HepG2 (cell line): ENCODE measurements at regions not wholly inside any gene's neighbourhood (a gene's known extent, or its start where the extent isn't known, plus 50 kb on each side); places are given as distances from the start of the nearest gene placed in this dataset.
"Not testable (repeated sequence)": the region's sequence is repeated elsewhere in the genome, so short reads cannot be mapped to it uniquely, and the experiment has no call there.

Experiments used
- ATAC-seq: fragments of 200-7000 bp; cut with Tn5 transposase; 3 replicates; pipeline ENCODE4 v1.9.1; 2020; ENCODE audit warnings: mild to moderate bottlenecking, moderate library complexity
- BruUV-seq: library from RNA; stranded (reverse); fragments of 400-500 nt; replicated peaks from 2 replicates; lab custom pipeline; 2021; lab: Mats Ljungman, UMichigan
- CTCF ChIA-PET: fragments of 300-600 bp; formaldehyde crosslinking; extraction: SDS; loops from one replicate; lab custom pipeline; 2021; ENCODE audit warnings: low total read pairs, inconsistent platforms, low intra/inter-chr PET ratio; lab: Yijun Ruan, JAX
- POLR2A ChIA-PET: fragments of 350-600 bp; sonication (Branson Sonifier 250); formaldehyde crosslinking; loops from one replicate; lab custom pipeline; 2020; ENCODE audit warnings: antibody characterized with exemption, inconsistent platforms; lab: Yijun Ruan, JAX
- DNase-seq: peaks from one replicate; pipeline ENCODE4 v3.0.0-alpha.2; 2015; ENCODE audit warnings: low spot score
- FAIRE-seq: peaks from 3 replicates; lab custom pipeline; 2011; peaks lifted over from hg19 to GRCh38; lab: Jason Lieb, UNC
- H2AFZ ChIP-seq: one replicate; pipeline ENCODE4 v1.6.1; 2011; ENCODE audit warnings: low read length, inconsistent platforms
- H3K27ac ChIP-seq: fragments of 300-600 bp; 3 replicates; pipeline ENCODE4 v1.8.0; 2011; ENCODE audit warnings: mixed run types, mild to moderate bottlenecking, mixed read lengths, low read length, inconsistent platforms; ENCODE audit not compliant: insufficient read depth; ENCODE audit errors: extremely low read length
- H3K27me3 ChIP-seq, 2 experiments: fragments of 200-600 bp in 1 of 2; 2 replicates in 1 of 2; 3 replicates in 1 of 2; pipeline versions ENCODE4 v1.6.0 to v1.8.0; 2011; ENCODE audit warnings: low read length in 2 of 2, mild to moderate bottlenecking in 2 of 2, moderate library complexity in 2 of 2, inconsistent platforms in 1 of 2; ENCODE audit not compliant: insufficient read depth in 2 of 2, control insufficient read depth in 1 of 2
- H3K36me3 ChIP-seq, 2 experiments: fragments of 200-600 bp in 1 of 2; replicated peaks in 1 of 2; 2 replicates in 1 of 2; 3 replicates in 1 of 2; pipeline versions ENCODE4 v1.5.1 to v1.8.0; 2011; ENCODE audit warnings: low read length in 2 of 2, inconsistent platforms in 1 of 2; ENCODE audit not compliant: insufficient read depth in 2 of 2, control insufficient read depth in 1 of 2
- H3K4me1 ChIP-seq: 2 replicates; pipeline ENCODE4 v1.5.1; 2012; ENCODE audit warnings: low read length, inconsistent platforms; ENCODE audit not compliant: insufficient read depth
- H3K4me2 ChIP-seq: 2 replicates; pipeline ENCODE4 v1.6.0; 2011; ENCODE audit warnings: low read depth, low read length, inconsistent platforms
- H3K4me3 ChIP-seq, 3 experiments: fragments of 200-600 bp in 1 of 3; sonication (generic), shearing (Covaris generic) in 1 of 3; replicated peaks in 1 of 3; 2 replicates each; pipeline ENCODE4 v1.5.1; 2011 to 2016; ENCODE audit warnings: low read length in 3 of 3, inconsistent platforms in 2 of 3, low read depth in 2 of 3, mild to moderate bottlenecking in 2 of 3, control low read depth in 1 of 3, mixed read lengths in 1 of 3; ENCODE audit not compliant: insufficient read depth in 1 of 3
- H3K79me2 ChIP-seq: one replicate; pipeline ENCODE4 v1.6.1; 2011; ENCODE audit warnings: low read length, inconsistent platforms; ENCODE audit not compliant: insufficient read depth
- H3K9ac ChIP-seq: 2 replicates; pipeline ENCODE4 v1.6.0; 2011; ENCODE audit warnings: mild to moderate bottlenecking, low read depth, low read length, inconsistent platforms; ENCODE audit not compliant: insufficient read depth
- H3K9me3 ChIP-seq: 2 replicates; pipeline ENCODE4 v1.5.1; 2012; ENCODE audit warnings: mild to moderate bottlenecking, low read length
- H4K20me1 ChIP-seq: 2 replicates; pipeline ENCODE4 v1.6.0; 2011; ENCODE audit warnings: inconsistent platforms, mild to moderate bottlenecking, low read length, moderate library complexity; ENCODE audit not compliant: insufficient read depth
- ARNTL ChIP-seq: sonication (generic); formaldehyde crosslinking; IDR thresholded peaks from 2 replicates; pipeline ENCODE4 v1.4.0; 2020; ENCODE audit warnings: mild to moderate bottlenecking, missing genetic modification reagents
- ELF4 ChIP-seq: sonication (generic); formaldehyde crosslinking; IDR thresholded peaks from 2 replicates; pipeline ENCODE4 v1.5.0; 2020; ENCODE audit warnings: missing genetic modification reagents, mild to moderate bottlenecking, moderate library complexity, borderline replicate concordance
- HNRNPK ChIP-seq: fragments of 200-400 bp; formaldehyde crosslinking; IDR thresholded peaks from 2 replicates; pipeline ENCODE4 v1.6.1; 2018; ENCODE audit warnings: low read length, low read depth, moderate library complexity, mild to moderate bottlenecking; ENCODE audit not compliant: poor library complexity, severe bottlenecking
- MZF1 ChIP-seq: sonication (generic); formaldehyde crosslinking; IDR thresholded peaks from 2 replicates; pipeline ENCODE4 v1.8.1; 2023; ENCODE audit warnings: mild to moderate bottlenecking, missing genetic modification reagents, borderline replicate concordance
- NBN ChIP-seq: fragments of 450-650 bp; conservative IDR thresholded peaks from 2 replicates; pipeline ENCODE4 v1.6.1; 2017
- NCOR1 ChIP-seq: fragments of 200-600 bp; sonication (generic); IDR thresholded peaks from 2 replicates; pipeline ENCODE4 v1.7.0; 2017; ENCODE audit warnings: antibody characterized with exemption, low read length, borderline replicate concordance
- POGK ChIP-seq: sonication (generic); formaldehyde crosslinking; conservative IDR thresholded peaks from 2 replicates; pipeline ENCODE4 v1.8.0; 2022; ENCODE audit warnings: mild to moderate bottlenecking, moderate library complexity, missing genetic modification reagents
- RNF2 ChIP-seq: fragments of 450-650 bp; conservative IDR thresholded peaks from 2 replicates; pipeline ENCODE4 v1.6.1; 2016; ENCODE audit warnings: low read depth
- TBL1XR1 ChIP-seq: fragments of 150-350 bp; IDR thresholded peaks from 2 replicates; pipeline ENCODE4 v1.6.1; 2014; ENCODE audit warnings: borderline replicate concordance, low read length; ENCODE audit not compliant: partially characterized antibody
- TCF7 ChIP-seq: sonication (generic); IDR thresholded peaks from 2 replicates; pipeline ENCODE4 v1.6.1; 2016; ENCODE audit warnings: antibody characterized with exemption, low read depth
- ZNF703 ChIP-seq: sonication (generic); formaldehyde crosslinking; IDR thresholded peaks from 2 replicates; pipeline ENCODE4 v1.5.1; 2020; ENCODE audit warnings: missing genetic modification reagents, mild to moderate bottlenecking, moderate library complexity, borderline replicate concordance
- ZNF710 ChIP-seq: sonication (generic); formaldehyde crosslinking; IDR thresholded peaks from 2 replicates; pipeline ENCODE4 v1.5.0; 2020; ENCODE audit warnings: mild to moderate bottlenecking, missing genetic modification reagents, borderline replicate concordance
- WGBS: methylation state at CpG from one replicate; pipeline ENCODE4 v1.1.6; 2017; ENCODE audit warnings: low lambda C conversion rate; 5-methylcytosine and 5-hydroxymethylcytosine counted together
- in situ Hi-C: cut with HindIII; loops from 2 replicates; pipeline ENCODE4 v1.10.0; 2017; ENCODE audit warnings: low pct_unique_long_range_greater_than_20kb; ENCODE audit not compliant: extremely low pct_ligation_motif_present
- intact Hi-C: fragments of 100-400 bp; cut with micrococcal nuclease; formaldehyde crosslinking; loops from one replicate; pipeline ENCODE4 v1.10.0; 2022; ENCODE audit not compliant: unreplicated experiment

GRCh38 chr7:138338361-138338760 is 121.7 kb upstream of the TRIM24 start:
- no peaks in the 10 kb centered on the region for H3K4me1 ChIP-seq
- FAIRE-seq (no peak), ATAC-seq (no peak), DNase-seq (no peak)
- no peak overlapping the region for H3K9ac ChIP-seq
- H3K9me3 ChIP-seq = peaks cover 31% of the 10 kb centered on the region
- BruUV-seq = no TSS peak
- no peaks in the 10 kb centered on the region for H4K20me1 ChIP-seq
- POLR2A ChIA-PET = interaction anchor here (0.8 kb wide), 2 partner anchors 10 to 14 kb away, joined by 3 to 5 read pairs; no protein-coding TSS in a partner anchor
- TF ChIP-seq TBL1XR1 (no peak), MZF1 (CRISPR knock-in tag) (no peak), ELF4 (CRISPR knock-in tag) (no peak), ARNTL (CRISPR knock-in tag) (no peak), NBN (no peak), NCOR1 (no peak), ZNF710 (CRISPR knock-in tag) (no peak), RNF2 (no peak), POGK (CRISPR knock-in tag) (no peak), ZNF703 (CRISPR knock-in tag) (no peak), TCF7 (no peak), HNRNPK (no peak)
- intact Hi-C loops = no loop called here
- H3K4me2 ChIP-seq = no peak overlapping the region
- H3K27me3 ChIP-seq = no peaks in the 10 kb centered on the region
- H3K27ac ChIP-seq = no peak overlapping the region
- H3K4me3 ChIP-seq = no peak overlapping the region
- no peaks in the 10 kb centered on the region for H3K36me3 ChIP-seq
- H2AFZ ChIP-seq = no peak overlapping the region
- H3K79me2 ChIP-seq = no peaks in the 10 kb centered on the region
- CTCF ChIA-PET = no interaction called here
- in situ Hi-C loops = no loop called here

GRCh38 chr7:138339229-138339628 is 120.8 kb upstream of the TRIM24 start:
- H3K36me3 ChIP-seq, H3K4me3 ChIP-seq, H3K79me2 ChIP-seq, H2AFZ ChIP-seq, H3K27ac ChIP-seq, H3K9ac ChIP-seq, H4K20me1 ChIP-seq, H3K27me3 ChIP-seq, DNase-seq, H3K4me2 ChIP-seq, CTCF ChIA-PET, intact Hi-C loops, ATAC-seq, FAIRE-seq, BruUV-seq, in situ Hi-C loops, H3K4me1 ChIP-seq: not testable (repeated sequence)
- POLR2A ChIA-PET = interaction anchor here (0.8 kb wide), 1 partner anchor 13 kb away, joined by 3 read pairs; no protein-coding TSS in a partner anchor
- WGBS = 94% methylated on average over 7 of the region's 7 CpGs
- peaks cover 23% of the 10 kb centered on the region for H3K9me3 ChIP-seq
